ENCODE measurements at regions not wholly inside any gene's neighbourhood (a gene's known extent, or its start where the extent isn't known, plus 50 kb on each side); places are given as distances from the start of the nearest gene placed in this dataset.
"Not testable (repeated sequence)": the region's sequence is repeated elsewhere in the genome, so short reads cannot be mapped to it uniquely, and the experiment has no call there.

DNA sequence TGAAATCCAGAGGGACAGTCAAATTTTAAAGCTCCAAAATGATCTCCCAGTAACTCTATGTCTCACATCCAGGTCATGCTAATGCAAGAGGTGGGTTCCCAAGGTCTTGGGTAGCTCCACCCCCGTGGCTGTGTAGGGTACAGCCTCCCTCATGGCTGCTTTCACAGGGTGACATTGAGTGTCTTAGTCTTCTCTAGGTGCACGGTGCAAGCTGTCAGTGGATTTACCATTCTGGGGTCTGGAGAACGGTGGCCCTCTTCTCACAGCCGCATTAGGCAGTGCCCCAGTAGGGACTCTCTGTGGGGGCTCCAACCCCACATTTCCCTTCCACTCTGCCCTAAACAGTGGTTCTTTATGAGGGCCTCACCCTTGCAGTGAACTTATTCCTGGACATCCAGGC is 640.0 kb upstream of the TPTE start:
- TF ChIP-seq CTCF, POLR2A (IDR thresholded peaks at IDR 0.05): not testable (repeated sequence)
